Fibroblast of skin of right biceps (primary cell): ENCODE measurements at regions not wholly inside any gene's neighbourhood (a gene's known extent, or its start where the extent isn't known, plus 50 kb on each side); places are given as distances from the start of the nearest gene placed in this dataset.
"Not testable (repeated sequence)": the region's sequence is repeated elsewhere in the genome, so short reads cannot be mapped to it uniquely, and the experiment has no call there.

ENCODE experiments used
- DNase-seq: peaks from one replicate; pipeline ENCODE4 v3.0.0-alpha.2; 2013

DNA sequence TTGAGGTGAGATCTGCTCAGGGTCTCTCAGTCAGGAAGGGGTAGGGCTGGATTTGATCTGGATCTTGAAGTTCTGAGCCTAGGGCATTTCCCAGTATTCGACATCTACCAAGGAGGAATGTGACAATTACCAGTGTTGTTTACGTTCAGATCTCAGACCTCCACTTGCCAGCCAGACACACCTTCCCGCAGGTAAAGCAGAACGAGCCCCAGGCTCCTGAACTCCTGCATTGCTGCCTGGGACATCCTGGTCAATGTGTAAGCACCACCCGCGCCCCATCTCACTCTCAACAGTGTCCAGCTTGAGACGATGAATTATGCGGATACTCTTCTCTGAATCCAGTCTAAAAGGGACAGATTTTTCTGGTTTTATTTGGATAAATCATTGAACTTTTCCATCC, 56.7 kb upstream of the PTCH1 start:
- DNase-seq, result no peak

DNA sequence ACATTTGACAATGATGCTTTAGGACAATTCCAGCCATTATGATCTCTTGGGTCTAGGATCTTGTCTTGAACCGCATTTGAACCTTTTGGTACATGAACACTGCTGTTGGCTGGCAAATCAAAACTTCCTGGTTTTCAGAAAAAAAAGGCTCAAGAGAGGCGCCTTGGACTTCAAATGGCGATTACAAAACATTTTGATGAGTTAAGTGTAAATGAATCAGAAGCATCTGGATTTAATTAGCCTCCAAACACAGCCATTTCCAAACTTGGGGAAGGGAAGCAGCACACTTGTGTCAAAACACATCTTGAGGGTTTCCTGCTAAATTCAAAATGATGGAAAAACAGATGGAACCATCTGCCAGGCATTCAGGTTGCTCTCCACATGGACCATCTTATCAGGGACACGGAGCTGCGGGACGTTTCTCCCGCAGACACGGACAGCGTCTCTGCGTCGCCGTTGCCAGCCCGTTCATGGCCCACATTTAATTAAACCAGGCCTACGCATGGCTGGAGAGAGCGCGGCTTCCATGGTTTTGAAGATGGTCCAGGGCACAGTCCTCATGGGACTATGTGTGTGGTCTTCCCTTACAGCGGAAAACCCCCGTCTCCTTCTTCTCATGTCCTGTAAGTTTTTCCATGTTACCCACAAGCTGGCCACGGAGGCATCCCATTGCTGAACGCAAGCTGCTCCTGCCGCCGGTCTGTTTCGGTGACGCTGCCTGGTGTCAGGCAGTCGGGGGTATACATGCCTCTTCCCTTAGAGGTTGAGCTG, 55.8 kb upstream of the PTCH1 start:
- DNase-seq, result peak; percentile 90

DNA sequence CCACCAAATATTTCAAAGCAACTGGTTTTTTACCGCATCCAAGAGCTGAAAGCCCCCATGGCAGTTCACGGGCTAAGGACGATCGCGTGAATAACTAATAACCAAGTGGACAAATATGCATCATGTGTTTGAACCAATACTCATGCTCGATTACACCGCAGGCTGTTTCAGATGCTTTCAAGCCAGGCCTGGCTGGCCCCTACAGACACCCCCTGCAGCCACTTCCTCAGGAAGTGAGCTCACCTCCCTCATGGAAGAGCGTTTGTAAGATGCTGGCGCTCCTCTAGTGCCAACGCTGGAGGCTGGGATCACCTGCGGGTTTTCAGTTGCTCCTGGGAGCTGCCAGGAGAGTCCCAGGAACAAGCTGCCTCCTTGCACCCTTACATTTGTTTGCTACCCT, 53.9 kb upstream of the PTCH1 start:
- peak; percentile 59 for DNase-seq

DNA sequence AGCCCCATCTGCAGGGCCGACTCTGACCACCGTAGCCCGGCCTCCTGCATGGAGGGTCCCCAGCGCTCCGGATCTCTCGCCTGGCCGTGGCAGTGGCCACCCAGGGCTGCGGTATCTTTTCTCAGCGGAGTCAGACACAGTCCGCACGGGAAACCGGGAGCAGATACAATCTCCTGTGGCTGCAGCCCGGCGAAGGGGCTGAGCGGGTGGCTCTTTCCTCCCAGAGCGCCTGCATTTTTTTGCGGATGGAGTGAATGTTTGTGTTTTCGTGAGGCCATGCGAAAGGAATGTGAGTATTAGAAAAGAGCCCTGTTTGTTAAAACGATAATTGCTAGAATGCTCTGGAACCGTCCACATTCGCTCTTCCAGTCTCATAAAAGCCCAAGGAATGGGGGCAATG, 53.4 kb upstream of the PTCH1 start:
- peak; percentile 71 for DNase-seq

DNA sequence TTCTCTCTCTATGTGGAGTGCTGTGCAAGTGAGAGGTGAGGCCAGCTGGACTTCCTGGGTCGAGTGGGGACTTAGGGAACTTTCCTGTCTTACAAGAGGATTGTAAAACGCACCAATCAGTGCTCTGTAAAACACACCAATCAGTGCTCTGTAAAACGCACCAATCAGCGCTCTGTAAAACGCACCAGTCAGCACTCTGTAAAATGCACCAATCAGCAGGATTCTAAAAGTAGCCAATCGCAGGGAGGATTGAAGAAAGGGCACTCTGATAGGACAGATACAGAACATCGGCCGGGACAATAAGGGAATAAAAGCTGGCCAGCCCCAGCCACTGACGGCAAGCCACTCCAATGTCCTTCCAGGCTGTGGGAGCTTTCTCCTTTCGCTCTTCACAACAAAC, 52.0 kb upstream of the PTCH1 start:
- DNase-seq, result not testable (repeated sequence)
